HG03060 (cell line): ENCODE measurements at regions not wholly inside any gene's neighbourhood (a gene's known extent, or its start where the extent isn't known, plus 50 kb on each side); places are given as distances from the start of the nearest gene placed in this dataset.

Experiments
- ATAC-seq: cut with Tn5 transposase; IDR thresholded peaks from one replicate; pipeline ENCODE4 v1.9.1; 2021; ENCODE audit warnings: low read depth, moderate number of reproducible peaks; ENCODE audit not compliant: unreplicated experiment

DNA sequence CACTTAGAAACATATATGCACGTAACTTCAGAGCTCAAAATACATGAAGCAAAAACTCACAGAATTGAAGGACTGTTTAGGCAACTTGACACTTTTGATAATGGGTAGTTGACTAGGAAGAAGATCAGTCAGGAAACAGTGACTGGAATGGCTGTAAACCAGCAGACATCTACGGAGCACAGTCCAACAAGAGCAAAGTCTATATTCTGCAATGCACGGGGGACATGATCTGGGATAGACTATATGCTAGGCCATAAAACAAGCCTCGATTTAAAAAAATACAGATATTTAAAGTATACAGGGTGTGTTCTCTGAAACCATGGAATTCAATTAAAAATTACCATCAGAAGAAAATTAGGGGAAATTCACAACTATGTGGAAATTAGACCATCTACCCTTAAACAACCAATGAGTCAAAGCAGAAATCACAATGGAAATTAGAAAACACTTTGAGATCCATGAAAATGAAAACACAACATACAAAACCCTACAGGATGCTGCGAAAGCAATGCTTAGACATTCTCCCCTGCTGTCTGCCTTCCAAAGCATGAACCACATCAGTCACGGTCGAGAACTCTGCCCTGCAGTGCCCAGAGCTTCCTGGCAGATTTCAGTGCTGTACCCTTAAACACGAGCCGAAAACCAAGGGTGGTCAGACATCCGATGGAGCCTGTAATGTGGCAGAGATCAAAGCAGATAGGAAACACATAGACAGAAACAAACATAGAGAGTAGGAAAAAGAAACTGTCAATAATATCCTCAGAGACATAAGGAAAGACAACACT lies 651.9 kb upstream of the HS6ST1 start:
- no peak for ATAC-seq

DNA sequence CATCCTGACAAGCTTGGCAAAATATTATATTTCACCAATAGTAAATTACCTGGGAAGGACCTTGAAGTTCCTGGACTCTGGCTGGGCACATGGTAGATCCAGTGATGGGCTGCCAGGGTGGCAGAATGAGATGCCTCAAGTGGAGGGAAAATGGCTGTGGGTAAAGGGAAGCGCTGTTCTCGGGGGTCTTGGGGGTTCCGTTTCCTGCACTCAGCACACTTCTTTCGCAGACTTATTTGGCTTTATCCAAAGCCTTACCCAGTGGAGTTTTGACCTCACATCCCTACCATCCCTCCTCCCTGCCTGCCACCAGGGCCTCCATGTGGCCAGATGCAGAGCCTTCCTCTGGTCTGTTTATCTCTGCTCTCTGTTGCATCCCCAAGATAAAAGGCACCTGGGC lies 654.9 kb upstream of the HS6ST1 start:
- ATAC-seq: no peak

DNA sequence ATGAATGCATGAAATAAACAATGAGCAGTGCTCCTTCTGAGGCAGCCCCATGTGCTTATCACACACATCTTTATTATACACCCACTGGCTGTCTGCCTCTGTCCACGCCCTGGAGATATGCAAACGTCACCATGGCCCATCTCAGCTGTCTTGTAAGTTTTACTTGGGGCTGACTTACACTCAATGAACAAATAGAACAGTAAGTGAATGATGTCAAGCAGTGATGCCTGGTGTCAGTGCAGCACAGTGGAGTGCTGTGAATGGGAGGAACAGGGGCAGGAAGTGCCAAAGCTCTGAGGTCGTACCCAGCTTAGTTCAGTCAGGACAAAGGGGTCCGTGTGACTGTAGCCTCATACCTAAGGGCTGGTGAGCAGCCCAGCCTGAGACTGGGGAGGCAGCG lies 659.5 kb upstream of the HS6ST1 start:
- no peak for ATAC-seq

DNA sequence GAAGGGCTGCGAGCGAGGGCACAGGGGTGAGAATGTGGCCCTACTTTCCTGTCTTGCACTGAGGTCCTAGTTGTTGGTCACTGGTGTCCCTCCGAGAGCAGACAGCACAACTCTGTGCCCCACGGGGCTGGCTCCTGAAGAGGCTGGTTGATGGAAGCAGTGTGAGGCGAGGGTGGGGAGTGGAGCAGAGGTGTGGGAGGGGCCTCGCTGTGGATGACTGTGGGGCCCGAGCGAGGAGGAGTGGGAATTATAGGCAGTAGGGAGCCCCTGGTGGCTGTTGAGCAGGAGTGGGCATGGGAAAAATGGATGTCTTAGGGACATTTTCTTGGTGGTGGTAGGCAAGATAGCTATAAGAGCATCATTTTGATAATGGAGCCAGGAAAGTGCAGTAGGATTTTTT lies 660.5 kb upstream of the HS6ST1 start:
- no peak for ATAC-seq

DNA sequence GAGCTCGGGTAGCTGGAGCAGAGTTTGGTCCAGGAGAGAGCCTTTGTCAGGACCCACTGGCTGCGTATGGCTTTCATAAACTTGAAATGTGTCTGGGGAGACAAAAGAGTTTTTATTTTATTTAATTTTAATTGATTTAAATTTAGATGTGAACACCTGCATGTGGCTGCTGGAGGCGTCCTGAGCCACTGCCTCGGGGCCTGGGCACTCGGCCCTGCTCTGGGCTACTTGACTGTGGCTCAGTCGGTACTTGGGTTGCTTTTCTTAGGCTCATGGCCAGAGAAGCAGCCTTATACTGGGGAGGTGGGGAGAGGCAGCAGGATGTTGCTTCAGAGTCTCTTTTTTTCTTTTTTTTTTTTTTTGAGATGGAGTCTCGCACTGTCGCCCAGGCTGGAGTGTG lies 661.8 kb upstream of the HS6ST1 start:
- no peak for ATAC-seq

DNA sequence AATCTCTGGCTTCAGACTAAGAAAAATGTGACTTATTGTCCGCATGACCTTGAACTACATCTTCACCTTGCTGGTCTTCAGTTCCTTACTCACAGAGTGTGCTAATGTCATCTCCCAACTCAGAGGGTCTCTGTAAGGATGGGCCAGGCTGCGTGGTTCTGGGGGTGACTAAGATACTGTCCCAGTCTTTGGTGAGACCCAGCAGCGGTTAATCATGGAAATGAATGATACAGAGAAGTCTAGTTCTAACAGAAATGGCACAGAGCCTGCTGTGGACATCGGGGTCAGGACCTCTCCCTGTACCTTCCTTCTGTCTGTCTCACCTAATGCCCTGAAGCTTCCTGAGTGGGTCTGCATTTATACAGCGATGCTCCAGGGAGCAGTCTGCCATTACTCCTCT lies 662.7 kb upstream of the HS6ST1 start:
- ATAC-seq: no peak

DNA sequence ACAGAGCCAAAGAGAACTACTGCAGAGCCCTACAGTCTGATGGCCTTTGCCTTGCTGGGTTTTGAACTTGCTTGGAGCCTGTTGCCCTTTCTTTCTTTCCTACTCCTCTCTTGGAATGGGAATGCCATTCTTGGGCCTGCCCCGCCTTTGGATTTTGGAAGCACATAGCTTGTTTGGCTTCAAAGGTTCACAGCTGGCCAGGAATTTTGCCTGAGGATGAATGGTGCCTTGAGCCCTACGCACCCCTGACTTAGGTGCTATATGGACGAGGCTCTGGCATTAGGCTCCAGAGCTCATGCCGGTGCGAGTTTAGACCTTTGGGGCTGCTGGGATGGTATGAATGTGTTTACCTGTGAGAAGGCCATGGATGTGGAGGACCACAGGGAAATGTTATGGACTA lies 663.3 kb upstream of the HS6ST1 start:
- ATAC-seq: no peak

DNA sequence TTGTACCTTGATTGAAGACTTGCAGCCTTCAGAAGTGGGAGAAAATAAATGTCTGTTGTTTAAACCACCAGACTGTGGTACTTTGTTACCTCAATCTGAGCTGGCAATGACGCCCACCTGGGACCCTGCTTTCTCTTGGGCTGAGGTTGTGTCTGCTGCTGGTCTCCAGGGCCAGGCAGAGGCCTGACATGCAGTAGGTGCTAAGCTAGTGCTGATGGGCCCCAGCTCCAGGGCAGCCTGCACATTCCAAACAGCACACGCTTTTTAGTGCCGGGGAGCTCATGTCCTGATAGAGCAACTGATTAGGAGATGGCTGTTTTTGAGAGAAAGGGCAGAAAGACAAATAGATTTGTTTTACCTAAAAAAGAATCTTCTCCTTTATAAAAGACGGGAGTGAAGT lies 664.0 kb upstream of the HS6ST1 start:
- no peak for ATAC-seq

DNA sequence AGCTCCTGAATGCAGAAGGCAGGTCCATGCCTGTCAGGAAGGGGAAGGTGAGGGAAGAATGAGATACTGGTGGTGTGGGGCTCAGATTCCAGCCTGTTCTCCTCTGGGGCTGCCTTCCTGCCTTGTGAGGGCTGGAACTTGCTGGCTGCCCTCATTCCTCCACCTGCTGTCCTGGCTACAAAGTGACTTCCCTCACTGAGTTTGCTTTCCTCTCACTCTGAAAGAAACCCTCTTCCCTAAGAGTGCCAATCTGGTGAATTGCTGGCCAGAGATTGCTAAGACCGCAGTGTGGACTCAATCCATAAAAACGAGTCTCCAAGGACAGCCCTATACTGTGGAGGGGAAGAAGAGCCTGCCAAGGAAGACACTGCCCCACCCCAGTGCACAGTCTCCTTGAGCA lies 664.4 kb upstream of the HS6ST1 start:
- no peak for ATAC-seq

DNA sequence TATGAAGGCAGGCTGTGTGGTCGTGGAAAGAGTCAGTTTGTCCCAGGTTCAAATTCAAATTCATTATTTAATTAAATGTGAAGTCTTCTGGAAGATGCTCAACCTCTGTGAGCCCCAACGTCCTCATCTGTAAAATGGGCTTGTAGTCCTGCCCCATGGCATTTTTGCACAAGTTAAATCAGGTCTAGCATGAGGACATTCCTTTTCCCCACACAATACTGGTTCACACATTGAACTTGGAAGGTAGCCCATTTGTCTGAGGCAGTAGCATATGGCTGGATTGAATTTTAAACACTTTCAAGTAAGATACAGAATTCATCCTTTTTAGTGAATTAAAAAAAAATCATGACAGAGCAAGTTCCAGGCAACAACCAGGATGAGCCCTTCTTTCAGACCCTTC lies 665.4 kb upstream of the HS6ST1 start:
- no peak for ATAC-seq

DNA sequence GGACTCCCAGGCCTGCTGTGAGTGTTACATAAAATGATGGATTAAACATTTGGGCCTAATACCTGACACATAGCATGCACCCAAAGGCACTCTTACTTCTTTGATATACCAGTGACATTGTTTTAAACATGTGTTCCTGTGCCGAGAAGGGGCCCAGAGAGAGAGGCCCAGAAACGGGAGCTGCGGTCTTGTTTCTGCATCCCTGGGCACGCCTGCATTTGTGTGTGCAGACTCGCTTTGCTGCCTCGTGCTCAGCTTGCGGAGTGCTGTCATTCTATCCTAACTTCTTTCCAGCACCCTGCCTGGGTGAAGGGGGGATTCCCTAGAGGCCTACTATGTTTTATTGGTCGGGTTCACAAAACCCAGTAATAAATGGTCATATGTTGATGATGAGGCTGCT lies 666.2 kb upstream of the HS6ST1 start:
- ATAC-seq: no peak

DNA sequence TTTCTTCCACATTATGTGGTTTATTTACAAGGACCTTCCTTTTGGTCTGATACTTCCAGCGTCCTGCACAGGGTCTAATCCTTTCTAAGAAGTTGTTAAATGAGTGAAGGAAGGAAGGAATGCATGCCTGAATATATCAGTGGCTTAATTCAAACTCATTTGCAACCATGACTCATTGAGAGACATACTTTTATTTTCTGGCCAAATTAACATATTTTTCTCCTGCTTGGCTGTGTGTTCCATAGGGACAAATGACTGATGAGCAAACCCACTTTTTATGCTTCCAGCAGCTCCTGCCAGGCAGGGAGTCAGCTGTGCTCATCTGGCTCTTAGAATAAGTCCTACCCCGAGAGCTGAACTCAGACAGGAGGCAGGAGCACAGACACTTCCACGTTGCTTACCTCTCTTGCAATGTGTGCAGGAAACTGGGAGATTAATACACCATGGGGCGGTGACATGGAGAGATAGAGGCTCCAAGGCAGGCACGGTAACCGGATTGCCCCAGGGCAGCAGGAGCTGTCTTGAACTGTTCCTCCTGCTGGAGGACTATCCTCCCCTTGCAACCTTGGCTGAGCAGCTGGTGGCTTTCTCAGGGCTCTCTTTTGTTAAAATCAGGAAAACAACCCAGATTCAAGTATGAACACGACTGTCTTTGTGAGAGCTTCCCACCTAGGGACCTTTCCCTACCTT lies 667.5 kb upstream of the HS6ST1 start:
- no peak for ATAC-seq

DNA sequence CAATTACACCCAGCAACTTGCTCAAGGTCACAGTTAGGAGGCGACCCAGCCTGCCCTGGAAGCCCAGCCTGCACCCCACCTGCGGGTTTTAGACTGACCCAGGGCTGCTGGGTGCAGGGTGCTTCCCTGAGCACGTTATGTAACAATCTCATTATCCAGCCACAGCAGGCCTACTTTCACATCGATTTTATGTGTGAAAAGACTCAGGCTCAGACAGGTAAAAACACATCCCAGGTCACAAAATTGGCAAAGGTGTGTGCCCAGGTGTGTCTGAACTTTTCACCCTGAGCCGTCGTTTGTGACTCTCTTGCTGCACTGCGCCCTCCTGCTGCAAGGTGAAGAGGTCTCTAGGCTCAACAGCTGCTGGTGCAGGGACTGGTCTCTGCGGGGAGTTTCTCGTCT lies 668.2 kb upstream of the HS6ST1 start:
- ATAC-seq: no peak

DNA sequence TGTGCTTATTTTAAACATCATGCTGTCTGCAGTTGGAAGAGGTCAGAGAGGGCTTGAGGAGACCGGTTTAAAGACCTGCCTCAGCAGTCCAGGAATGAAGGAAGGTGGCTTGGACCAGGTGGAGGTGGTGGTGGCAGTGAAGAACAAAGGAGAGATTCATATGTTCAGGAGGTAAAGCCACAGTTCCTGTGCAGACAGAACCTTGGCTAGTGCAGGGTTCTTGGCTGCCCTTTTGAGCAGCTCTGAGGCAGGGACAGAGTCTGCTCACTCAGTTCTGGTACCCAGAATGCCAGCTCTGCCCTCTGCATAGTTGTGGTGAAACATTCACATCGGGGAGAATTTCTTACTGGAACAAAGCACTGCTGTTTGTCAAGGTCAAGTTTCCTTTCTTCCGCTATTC lies 669.7 kb upstream of the HS6ST1 start:
- no peak for ATAC-seq

DNA sequence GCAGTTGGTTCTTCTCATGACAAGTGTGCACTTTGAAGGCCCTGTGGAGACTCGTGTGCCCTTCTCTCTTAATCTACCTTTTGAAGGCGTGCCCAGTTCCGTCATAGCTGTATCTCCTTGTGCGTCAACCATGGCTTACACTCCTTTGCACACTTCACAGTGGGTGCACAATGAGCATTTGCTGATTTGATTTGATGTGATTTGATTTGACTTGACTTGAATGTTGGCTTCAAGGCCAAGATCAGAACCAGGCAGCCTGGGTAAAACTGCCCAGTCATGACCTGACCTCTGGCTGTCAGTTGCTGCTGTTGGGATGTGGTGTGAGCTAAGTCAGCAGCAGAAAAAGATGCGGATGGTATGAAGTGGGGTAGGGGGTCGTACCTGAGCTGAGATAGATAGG lies 670.3 kb upstream of the HS6ST1 start:
- no peak for ATAC-seq

DNA sequence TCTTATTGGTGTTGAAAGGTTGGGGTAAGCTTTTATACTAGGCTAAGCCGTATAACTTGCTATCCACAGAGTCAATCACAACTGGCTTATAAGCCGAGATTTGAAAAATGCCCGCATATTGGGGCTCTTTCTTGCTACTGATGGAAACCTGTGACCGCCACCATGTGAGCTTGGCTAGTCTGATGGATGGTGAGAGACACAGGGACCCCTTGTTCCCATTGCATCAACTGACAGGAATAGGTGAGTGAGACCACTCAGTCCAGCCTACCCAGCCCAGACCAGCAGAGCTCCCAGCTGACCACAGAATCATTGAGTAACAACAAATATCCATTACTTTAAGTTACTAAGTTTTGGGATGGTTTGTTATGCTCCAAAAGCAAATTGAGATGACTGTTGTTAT lies 676.4 kb upstream of the HS6ST1 start:
- ATAC-seq: no peak

DNA sequence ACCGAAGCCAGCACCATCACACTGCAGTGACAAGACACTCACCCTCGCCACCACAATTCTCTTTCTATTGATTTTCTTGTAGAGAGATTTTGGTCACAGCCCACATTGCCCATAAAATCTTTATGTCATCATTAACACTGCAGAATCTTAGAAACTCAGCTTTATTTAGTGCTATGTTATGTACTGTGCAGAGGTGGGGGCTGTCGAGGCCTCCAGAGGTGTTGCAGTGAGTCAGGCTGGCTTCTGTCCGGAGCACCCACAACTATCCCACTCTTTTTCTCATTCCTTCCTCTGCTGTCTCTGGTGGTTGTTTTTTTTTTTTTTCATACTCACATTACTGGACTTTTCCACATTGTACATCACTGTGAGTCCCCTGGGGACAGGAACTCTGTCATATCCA lies 677.4 kb upstream of the HS6ST1 start:
- no peak for ATAC-seq

DNA sequence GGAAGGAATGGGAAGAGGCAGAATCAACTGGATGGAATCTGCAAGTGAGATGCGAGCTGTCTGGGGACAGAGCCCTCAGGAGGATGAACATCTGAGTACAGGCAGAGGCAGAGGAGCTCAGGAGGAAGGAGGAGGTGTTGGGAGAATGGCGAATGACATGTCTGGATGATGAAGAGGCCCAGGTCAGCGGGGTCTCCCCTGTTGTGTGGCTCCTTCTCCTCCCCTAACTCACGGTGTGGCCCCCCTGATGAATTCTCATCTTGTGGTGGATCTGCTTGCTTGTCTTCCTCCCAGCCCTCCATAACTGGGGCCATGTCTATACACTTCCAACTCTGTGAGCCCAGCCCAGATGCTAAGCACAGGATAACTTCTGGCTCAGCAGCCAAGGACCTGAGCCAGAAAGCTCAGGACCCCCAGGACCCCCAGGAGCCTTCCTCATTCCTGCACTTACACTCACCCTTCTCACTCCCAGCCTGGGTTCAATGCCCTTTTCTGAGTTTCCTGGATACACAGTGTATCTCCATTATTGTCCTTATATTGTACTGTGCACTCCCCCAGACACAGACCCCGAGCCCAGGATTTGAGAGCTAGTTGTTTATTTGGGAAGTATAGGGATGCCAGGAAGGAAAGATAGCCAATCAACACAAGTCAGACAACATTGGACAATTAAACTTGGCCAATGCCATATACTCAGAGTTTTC lies 678.6 kb upstream of the HS6ST1 start:
- no peak for ATAC-seq

DNA sequence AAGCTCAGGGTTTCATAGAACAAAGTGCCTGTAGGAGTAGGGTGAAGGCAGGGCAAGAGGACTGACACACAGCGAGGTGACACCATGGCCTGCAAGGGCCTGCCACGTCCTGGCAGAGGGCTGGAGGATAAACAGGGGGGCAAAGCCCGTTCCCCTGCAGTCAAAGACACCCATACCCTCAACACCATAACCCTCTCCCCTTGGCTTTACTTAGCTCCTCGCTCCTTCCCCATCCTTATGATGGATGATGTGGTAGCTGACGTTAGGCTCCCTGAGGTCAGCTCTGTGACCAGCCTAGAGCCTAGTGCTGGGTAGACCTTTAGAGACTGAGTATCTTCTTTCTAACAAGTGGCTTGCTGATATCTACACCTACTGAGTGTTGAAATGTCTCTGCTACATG lies 683.3 kb upstream of the HS6ST1 start:
- ATAC-seq: no peak

DNA sequence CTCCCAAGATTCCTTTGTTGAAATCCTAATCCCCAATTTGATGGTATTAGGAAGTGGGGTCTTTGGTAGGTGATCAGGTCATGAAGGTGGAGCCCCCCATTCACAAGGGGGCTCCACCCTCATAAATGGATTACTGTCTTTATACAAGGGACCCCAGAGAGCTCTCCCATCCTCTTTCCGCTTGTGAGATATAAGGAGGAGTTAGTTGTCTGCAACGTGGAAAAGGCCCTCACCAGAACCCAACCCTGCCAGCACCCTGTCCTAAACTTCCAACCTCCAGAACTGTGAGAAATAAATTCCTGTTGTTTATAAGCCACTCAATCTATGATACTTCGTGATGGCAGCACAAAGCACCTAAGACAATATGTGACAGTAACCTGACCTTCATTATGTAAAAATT lies 684.1 kb upstream of the HS6ST1 start:
- ATAC-seq: no peak

DNA sequence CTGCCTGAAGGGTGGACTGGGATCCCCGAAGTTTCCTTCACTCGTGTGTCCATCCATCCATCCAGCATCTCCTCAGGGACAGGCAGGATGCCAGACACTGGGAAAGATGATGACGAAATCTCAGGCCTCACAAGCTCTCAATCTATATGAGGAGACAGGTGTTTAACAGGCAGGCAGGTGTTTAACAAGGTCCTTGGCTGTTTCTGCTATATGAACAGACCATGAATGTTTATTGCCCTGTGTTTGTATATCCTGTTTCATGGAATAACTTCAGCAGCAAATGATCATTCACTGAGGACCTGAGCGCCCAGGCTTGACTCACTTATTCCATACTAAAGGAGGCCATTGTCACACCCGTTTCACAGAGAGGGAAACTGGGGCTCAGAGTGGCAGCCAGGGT lies 685.8 kb upstream of the HS6ST1 start:
- no peak for ATAC-seq
